DMS153 (cell line): ENCODE measurements at regions not wholly inside any gene's neighbourhood (a gene's known extent, or its start where the extent isn't known, plus 50 kb on each side); places are given as distances from the start of the nearest gene placed in this dataset.
"Not testable (repeated sequence)": the region's sequence is repeated elsewhere in the genome, so short reads cannot be mapped to it uniquely, and the experiment has no call there.

ENCODE experiments used
- DNase-seq: peaks from one replicate; lab custom pipeline; 2025; lab: John Stamatoyannopoulos, UW

- DNase-seq = no peak
Measured at GRCh38 chr11:39674761-39675160, 1784.7 kb downstream of the LRRC4C start.

GRCh38 chr11:39674024-39674423 lies 1785.4 kb downstream of the LRRC4C start:
- no peak for DNase-seq

GRCh38 chr11:39668640-39669039 lies 1790.8 kb downstream of the LRRC4C start:
- DNase-seq = no peak

- DNase-seq = no peak
Measured at GRCh38 chr11:39664023-39664422, 1795.4 kb downstream of the LRRC4C start.

- no peak for DNase-seq
Measured at GRCh38 chr11:39661890-39662289, 1797.6 kb downstream of the LRRC4C start.

GRCh38 chr11:39651857-39652461 lies 1807.5 kb downstream of the LRRC4C start:
- DNase-seq = no peak

- no peak for DNase-seq
Measured at GRCh38 chr11:39641751-39642150, 1817.7 kb downstream of the LRRC4C start.

GRCh38 chr11:39630365-39630764 lies 1829.1 kb downstream of the LRRC4C start:
- DNase-seq = no peak

- no peak for DNase-seq
Measured at GRCh38 chr11:39628311-39628710, 1831.1 kb downstream of the LRRC4C start.

- not testable (repeated sequence) for DNase-seq
Measured at GRCh38 chr11:39620309-39620708, 1839.1 kb downstream of the LRRC4C start.

GRCh38 chr11:39617971-39618370 lies 1841.5 kb downstream of the LRRC4C start:
- DNase-seq = no peak

- DNase-seq = no peak
Measured at GRCh38 chr11:39589391-39589790, 1870.1 kb downstream of the LRRC4C start.

GRCh38 chr11:39586036-39586435 lies 1873.4 kb downstream of the LRRC4C start:
- DNase-seq = no peak

GRCh38 chr11:39571081-39571480 lies 1888.4 kb downstream of the LRRC4C start:
- DNase-seq = no peak

- no peak for DNase-seq
Measured at GRCh38 chr11:39570526-39570925, 1888.9 kb downstream of the LRRC4C start.

GRCh38 chr11:39569789-39570188 lies 1889.7 kb downstream of the LRRC4C start:
- no peak for DNase-seq

GRCh38 chr11:39542460-39542859 lies 1917.0 kb downstream of the LRRC4C start:
- DNase-seq = no peak

- DNase-seq = no peak
Measured at GRCh38 chr11:39541945-39542351, 1917.5 kb downstream of the LRRC4C start.

GRCh38 chr11:39536323-39536722 lies 1923.1 kb downstream of the LRRC4C start:
- DNase-seq = not testable (repeated sequence)
